ENCODE measurements at regions not wholly inside any gene's neighbourhood (a gene's known extent, or its start where the extent isn't known, plus 50 kb on each side); places are given as distances from the start of the nearest gene placed in this dataset.
"Not testable (repeated sequence)": the region's sequence is repeated elsewhere in the genome, so short reads cannot be mapped to it uniquely, and the experiment has no call there.

DNA sequence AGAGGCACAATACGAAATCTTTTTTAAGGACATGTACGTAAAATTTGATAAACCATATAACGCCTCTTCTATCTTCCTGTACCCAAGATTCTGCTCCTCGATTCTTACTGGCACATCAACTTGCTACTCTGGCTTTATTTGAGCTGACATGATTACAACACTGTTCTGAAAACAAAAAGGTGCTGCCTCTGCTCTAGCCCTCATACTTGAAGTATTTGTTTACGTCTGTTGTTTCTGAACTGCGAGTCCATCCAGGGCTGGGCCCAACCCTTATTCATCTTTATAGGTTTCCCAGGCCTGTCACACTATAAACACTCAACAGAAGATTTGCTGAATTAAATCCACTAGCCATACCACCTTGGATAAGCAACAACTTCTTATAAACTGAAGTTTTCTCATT, 96.2 kb upstream of the SVIL start:
- DNase-seq (ENCODE audit: low read depth), result no peak

DNA sequence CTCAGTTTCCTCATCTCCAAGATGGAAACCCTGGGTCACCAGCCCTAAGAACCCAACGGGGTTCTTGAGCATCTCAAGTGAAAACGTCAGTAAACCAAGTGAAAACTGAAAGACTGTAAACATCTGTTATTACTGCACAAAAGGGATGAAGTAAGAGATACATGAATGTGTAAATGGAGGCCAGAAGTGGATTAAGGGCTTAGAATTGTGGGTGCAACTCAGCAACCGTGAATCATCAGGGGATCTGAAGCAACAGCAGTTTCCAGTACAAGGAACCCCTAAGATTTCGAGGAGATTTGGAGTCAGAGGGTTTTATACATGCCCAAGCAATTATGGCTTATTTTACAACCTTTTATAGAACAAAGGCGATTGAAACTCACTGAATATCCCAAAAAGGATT, 95.7 kb upstream of the SVIL start:
- peak; percentile 34 for DNase-seq (ENCODE audit: low read depth)

DNA sequence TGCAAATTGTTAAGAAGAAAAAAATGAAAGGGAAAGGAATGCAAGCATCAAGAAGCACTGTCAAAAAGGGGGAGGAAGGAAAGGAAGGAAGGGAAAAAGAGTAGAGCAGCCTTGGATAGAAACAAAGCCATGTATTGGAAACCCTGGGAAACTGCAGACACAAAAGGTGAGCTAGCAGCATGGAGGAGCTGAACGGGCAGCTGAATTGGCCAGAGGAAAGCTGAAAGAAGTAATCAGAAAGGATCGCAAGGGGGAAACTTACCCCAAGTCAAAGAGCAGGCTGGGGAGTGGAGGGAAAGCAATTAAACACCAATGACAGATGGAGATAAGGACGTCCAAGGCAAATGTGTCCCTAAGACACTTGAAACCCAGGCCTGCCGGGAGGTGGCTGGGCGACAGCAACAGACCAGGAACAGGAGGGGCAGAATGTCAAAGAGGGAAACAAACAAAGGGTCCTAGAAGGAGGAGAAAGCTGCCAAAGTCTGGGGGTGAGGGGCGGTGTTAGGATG, 93.8 kb upstream of the SVIL start:
- no peak for DNase-seq (ENCODE audit: low read depth)

DNA sequence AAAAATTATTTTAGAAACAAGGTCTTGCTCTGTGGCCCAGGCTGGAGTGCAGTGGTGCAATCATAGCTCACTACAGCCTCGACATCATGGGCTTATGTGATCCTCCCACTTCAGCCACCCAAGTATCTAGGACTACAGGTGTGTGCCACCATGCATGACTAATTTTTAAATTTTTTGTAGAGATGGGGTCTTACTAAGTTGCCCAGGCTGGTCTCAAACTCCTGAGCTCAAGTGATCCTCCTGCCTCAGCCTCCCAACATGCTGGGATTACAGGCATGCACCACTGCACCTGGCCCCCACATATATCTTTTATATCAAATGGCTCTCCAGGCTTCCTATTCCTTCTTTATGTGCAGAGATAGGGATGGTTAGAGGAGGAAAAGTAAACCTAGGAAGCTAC, 91.2 kb upstream of the SVIL start:
- not testable (repeated sequence) for DNase-seq (ENCODE audit: low read depth)

DNA sequence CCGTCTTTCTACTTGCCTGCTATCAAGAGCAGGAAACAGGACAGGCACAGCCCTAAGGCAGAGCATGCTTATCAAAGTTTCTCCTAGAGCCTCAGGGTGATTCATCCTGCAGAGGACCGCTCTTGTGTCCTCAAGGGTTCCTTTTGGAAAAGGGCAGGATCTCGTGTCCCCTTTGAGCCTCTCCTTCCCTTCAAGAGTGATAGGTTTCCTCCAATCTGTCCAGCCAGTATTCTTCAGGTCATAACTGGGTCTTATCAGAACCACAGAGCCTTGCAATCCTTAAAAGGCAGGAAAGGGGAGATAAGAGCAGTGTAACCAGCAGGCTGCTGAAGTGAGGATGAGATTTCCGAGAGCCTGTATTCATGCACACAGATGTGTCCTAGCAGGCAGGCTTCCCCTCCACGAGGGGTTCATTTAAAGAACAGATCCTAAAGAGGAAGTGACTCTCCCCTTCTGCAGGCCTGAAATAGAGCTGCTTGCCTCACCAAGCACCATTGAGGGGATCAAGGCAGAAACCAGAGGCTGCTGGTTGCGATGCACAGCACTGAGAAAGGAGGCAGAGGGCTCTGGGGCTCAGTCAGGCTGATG, 90.5 kb upstream of the SVIL start:
- DNase-seq (ENCODE audit: low read depth), result no peak

DNA sequence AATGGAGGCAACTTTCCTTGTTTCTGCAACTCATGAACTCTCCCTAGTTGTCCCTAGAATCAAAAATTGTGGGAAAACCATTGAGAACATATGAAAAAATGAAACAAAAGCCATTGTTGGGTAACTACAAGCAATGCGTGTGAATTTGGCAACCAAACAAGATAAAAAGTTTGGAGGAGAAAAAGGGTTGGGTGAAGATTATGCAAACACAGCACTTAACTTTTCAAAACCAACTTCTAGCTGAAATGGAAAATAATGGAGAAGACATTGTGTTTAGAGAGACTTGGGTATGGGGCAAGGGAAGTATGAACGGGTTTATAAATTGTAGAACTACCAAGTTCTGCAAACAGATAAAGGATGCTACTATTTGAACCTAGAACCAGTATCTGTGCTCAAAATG, 89.0 kb upstream of the SVIL start:
- no peak for DNase-seq (ENCODE audit: low read depth)

DNA sequence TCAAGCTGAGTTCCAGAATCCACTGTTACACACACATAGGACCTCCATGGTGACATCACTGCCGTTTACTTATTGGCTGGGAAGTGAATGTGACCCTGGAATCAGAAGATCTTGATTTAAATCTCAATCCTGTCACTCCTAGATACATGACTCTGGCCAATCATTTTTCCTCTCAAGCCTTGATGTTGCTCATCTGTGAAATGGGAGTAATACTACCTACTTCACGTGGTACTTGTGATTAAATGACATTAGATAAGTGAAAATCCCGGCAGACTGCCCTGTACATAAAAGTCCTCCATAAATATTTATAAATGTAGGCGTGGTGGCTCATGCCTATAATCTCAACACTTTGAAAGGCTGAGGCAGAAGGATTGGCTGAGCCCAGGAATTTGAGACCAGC, 88.0 kb upstream of the SVIL start:
- no peak for DNase-seq (ENCODE audit: low read depth)

DNA sequence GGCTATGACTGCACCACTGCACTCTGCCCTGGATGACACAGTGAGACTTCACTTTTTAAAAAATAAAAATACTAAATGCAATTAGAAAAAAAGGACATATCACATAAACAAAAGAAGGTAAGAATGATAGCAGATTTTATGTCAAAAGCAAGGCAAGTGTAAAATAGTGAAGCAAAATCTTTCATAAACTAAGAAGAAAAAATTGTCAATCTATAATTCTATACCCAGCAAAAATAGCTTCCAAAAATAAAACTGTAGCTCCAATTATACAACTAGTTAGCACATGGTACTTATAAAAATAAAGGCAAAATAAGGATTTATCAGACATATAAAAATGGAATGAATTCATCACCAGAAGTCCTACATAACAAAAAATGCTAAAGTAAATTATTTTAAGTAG, 85.4 kb upstream of the SVIL start:
- no peak for DNase-seq (ENCODE audit: low read depth)

DNA sequence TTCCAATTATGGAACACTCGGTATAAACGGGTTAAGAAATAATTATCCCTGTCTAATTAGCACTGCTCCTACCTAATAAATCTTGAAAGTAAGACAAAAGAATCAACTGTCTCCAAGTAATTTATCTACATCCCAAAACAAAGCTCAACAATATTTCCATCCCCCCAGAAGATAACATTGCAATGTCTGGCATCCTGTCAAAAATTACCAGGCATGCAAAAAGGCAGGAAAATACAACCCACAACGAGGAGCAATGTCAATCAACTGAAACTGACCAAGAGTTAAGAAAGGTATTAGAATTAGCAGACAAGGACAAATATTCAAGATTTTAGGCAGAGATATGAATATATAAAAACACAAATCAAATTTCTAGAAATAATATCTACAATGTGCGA, 84.5 kb upstream of the SVIL start:
- DNase-seq (ENCODE audit: low read depth), result no peak

DNA sequence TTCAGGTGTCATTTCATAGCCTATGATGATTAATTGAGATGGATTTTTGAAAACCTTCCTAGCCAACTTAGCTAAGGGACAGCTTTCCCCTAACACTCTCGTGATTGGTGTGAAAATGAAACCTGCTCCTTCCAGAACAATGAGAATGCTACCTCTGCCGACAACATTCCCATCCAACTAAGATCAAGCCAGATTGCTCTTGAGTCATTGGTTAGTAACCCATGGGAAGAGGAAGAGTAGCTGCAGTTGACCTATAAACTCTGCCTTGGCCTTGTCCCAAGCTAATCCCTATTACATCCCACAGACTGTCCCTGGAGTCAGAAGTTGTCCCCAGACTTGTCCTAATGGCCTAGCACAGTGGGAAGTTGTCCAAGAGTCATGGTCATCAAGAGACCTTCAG, 80.5 kb upstream of the SVIL start:
- DNase-seq (ENCODE audit: low read depth), result no peak

DNA sequence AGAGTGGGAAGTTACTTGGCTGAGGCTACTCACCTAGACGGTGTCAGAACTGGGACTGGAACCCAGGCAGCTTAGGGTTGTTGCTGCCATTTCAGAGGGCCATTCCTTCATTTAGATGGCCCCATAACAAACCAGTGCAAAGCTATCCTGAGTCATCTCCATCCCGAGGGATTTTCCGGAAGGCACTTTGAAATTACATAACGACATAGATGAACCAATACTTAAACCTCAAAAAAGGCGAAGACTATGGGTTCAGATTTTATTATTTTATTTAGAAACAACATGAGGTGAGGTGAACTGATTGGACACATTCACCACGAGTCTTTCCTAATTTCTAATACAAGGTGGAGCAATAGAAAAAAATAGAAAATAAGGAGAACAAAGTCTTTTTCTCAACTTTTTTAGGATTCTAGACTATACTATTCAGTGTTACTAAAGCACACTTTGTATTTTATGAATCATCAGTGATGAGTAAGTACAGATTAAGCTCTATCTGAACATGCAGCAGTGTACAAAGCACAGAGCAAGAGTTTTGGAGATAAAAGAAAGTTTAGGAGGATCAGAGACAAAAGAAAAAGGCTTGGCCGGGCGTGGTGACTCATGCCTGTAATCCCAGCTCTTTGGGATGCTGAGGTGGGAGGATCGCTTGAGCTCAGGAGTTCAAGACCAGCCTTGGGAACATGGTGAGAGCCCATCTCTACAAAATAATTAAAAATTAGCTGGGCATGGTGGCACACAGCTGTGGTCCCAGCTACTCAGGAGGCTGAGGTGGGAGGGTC, 79.5 kb upstream of the SVIL start:
- peak; percentile 49 for DNase-seq (ENCODE audit: low read depth)

DNA sequence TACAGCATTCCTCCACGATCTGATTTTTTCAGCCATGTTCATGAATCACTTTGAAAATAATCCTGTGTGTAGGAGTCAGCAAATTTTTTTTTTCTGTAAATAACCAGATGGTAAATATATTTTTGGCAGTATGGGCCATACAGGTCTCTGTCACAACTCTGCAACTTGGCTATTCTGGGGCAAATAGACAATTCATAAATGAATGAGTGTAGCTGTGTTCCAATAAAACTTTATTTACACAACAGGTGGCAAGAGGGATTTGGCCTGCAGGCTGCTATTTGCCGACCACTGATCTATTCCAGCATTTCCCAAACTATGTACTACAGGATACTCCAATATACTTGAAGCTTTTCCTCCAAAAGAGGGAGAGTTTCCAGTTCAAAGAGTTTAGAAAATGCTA, 78.7 kb upstream of the SVIL start:
- peak; percentile 7 for DNase-seq (ENCODE audit: low read depth)

DNA sequence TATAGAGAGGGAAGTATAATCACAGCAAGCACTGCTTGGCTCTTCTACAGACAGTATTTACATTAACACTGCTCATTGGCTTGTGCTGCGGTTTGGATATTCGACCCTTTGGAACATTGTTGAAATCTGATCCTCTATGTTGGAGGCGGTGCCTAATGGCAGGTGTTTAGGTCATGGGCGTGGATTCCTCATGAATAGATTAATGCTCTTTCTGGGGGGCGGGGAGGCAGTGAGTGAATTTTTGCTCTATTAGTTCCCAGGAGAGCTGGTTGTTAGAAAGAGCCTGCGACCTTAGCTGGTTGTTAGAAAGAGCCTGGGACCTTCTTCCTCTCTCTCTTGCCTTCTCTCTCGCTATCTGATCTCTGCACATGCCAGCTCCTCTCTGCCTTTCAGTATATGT, 77.3 kb upstream of the SVIL start:
- DNase-seq (ENCODE audit: low read depth), result peak; percentile 28

DNA sequence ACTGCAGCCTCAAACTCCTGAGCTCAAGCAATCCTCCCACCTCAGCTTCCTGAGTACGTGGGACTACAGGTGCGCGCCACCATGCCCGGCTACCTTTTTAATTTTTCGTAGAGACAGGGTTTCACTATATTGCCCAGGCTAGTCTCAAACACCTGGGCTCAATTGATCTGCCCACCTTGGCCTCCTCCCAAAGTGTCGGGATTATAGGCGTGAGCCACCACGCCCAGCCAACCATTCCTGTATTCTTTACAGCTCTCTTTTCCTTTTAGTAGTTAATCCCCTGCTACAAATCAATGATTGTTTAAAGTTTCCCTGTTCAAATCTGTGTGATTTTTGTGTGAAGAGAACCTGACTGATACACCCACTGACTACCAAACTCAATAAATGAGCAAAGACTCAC, 75.4 kb upstream of the SVIL start:
- DNase-seq (ENCODE audit: low read depth), result no peak

DNA sequence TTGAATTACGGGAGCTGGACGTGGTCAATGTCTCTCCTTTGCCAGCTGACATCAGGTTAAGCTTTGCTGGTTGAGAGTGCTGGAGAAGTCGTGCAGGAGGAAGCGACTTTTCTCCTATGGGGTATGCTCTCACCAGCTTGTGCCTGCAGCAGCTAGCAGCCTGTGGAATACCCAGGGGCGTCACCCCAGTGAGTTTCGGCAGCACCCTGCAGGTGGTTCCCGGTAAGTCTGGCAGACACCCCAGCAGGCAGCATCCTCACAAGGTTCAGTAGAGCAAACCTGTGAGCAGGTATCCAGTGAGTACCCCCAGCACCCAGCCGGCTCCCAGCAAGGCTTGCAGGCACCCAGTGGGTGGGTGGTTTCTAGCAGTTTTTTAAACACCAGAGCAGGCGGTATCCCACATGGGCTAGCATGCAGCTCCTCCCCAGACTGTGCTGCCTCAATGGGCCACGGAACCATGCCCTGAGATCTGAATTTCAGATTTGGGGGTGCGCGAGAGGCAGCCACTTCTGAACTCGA, 74.8 kb upstream of the SVIL start:
- DNase-seq (ENCODE audit: low read depth), result no peak

DNA sequence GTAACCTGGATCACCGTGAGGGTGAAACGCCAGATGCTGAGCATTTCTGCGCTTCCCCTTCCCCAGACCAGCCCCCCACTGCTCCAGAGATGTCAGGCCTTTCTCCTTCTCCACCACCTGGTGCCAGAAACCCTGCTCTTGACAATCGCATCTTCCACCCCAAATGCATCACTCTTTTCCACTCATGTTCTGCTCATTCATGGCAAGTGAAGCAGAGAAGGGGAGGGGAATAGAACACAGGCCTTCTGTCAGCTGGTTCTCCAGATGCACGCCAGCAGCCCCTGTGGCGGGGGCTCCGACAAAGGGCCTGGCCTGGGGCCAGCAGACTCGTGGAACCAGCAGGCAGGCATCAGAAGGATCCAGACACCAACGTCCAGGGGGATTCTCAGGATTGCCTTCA, 68.5 kb upstream of the SVIL start:
- DNase-seq (ENCODE audit: low read depth), result no peak

DNA sequence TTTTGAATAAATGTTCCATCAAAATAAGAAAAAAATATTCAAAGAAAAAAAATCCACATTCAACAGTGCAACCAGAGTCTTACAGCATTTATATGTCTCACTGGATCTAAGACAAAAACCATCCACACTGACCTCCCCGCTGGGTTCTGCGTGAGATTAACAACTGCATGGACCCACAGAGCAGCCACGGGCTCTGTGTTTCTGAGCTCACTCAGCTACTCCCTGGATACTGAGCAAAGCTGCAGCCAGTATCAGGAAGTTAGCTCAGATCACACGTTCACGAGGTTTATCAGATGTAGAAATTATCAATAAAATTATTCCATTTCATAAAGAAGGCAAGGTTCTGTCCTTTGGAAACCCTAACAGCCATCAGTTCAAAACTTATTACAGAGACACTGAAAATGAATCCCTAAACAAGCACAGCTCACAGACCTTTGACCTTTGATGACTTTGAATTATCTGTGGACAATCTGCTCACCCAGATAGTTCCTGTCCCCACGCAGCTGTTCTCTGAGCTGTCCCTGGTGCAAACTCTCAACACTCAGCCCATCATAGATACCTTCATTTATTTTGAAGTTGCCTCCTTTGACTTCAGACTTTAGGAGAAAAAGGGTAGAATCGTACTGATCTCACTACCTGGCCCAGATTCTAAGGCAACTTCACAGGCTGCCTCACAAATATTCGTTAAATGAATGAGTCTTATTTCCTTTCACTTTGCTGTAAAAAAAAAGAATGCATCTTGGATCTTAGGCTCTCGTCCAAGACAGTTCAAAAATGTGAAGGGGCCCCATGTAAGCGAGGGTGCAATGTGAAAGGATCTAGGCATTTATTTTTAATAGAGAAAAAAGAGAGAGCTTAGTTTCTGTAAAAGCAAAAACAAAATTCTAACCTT, 67.7 kb upstream of the SVIL start:
- DNase-seq (ENCODE audit: low read depth), result peak; percentile 28

DNA sequence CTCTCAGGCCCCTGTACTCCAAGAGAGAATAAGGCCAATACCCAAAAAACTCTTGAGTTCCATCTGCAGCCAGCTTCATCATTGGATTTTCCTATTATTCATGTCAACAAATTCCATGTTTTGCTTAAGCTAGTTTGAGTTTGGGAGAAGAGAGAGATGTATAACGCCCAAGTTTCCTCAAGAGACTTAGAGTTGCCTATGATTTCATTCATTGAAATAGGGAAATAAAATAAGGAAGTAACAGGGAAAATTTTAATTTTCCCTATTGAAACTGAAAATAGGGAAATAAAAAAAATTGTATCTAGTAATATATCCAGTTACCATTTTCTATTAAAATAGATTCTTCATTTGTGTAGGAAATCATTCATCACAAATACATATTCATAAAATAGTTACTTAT, 66.5 kb upstream of the SVIL start:
- no peak for DNase-seq (ENCODE audit: low read depth)

DNA sequence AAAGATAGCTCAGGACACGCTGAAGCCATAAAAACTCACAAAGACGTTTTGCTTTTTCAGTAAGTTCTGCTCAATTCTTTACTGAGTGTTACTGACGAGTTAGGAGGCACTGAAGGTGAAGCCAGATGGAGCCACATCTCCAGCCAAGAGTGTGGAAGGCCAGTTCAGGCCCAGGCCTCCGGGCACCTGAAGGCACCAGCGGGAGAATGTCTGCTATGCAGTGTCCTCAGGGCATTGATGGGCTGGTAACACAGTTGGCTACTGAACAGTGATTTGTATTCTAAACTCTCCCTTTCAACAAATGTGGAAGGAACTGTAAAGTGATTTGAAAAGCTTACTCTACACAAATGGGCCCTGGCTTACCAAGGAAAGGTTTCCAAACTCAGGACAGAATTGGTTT, 64.8 kb upstream of the SVIL start:
- no peak for DNase-seq (ENCODE audit: low read depth)

DNA sequence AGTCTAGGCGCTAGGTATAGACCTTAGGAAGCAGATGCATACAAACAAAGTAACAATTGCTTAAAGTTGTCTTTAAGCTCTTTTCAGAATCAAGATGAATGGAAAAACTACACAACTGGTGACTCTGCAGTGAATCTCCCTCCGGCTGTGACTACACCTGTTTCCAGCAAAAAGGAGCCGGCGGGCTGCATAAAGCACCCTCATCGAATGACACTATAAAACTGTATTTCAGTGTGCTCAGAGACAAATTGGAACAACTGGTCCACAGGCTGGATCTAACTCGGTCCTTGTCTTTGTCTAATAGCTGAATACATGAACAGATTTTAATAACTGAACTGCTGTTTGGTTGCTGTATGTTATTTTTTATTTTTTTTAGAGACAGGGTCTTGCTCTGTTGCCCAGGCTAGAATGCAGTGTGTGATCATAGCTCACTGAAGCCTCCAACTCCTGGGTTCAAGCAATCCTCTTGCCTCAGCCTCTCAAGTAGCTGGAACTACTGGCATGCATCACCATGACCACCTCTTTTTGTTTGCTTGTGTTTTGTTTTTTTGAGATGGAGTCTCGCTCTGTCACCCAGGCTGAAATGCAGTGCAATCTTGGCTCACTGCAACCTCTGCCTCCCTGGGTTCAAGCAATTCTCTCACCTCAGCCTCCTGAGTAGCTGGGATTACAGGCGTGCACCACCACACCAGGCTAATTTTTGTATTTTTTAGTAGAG, 64.2 kb upstream of the SVIL start:
- peak; percentile 73 for DNase-seq (ENCODE audit: low read depth)

DNA sequence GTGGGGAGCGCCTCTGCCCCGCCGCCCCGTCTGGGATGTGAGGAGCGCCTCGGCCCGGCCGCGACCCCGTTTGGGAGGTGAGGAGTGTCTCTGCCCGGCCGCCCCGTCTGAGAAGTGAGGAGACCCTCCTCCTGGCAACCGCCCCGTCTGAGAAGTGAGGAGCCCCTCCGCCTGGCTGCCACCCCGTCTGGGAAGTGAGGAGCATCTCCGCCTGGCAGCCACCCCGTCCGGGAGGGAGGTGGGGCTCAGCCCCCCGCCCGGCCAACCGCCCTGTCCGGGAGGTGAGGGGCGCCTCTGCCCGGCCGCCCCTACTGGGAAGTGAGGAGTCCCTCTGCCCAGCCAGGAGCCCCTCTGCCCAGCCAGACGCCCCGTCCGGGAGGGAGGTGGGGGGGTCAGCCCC, 61.8 kb upstream of the SVIL start:
- DNase-seq (ENCODE audit: low read depth), result not testable (repeated sequence)

Data from myocyte (in vitro differentiated cells).